OCI-LY7 (cell line): ENCODE measurements at regions not wholly inside any gene's neighbourhood (a gene's known extent, or its start where the extent isn't known, plus 50 kb on each side); places are given as distances from the start of the nearest gene placed in this dataset.

Source experiments
- BruUV-seq: library from RNA; stranded (reverse); fragments of 400-500 nt; replicated peaks from 2 replicates; lab custom pipeline; 2021; lab: Mats Ljungman, UMichigan
- CTCF ChIA-PET: fragments of 300-600 bp; sonication (Branson Sonifier 250); formaldehyde crosslinking; loops from one replicate; lab custom pipeline; 2022; ENCODE audit warnings: antibody characterized with exemption; ENCODE audit not compliant: unreplicated experiment; lab: Charles Lee
- POLR2A ChIA-PET: fragments of 300-600 bp; sonication (Branson Sonifier 250); formaldehyde crosslinking; loops from one replicate; lab custom pipeline; 2022; ENCODE audit warnings: antibody characterized with exemption; lab: Charles Lee
- DNase-seq: peaks from one replicate; pipeline ENCODE4 v3.0.0-alpha.2; 2015; ENCODE audit warnings: low spot score
- H2AFZ ChIP-seq: fragments of 200-600 bp; sonication (generic), shearing (Covaris generic); 2 replicates; pipeline ENCODE4 v1.6.1; 2014; ENCODE audit warnings: mild to moderate bottlenecking, antibody characterized with exemption, low read length, moderate library complexity
- H3K27ac ChIP-seq: fragments of 200-600 bp; sonication (generic); 2 replicates; pipeline ENCODE4 v1.5.1; 2014; ENCODE audit warnings: mixed run types, low read depth, mild to moderate bottlenecking, moderate library complexity, low read length, inconsistent platforms; ENCODE audit not compliant: poor library complexity, severe bottlenecking
- H3K36me3 ChIP-seq: fragments of 200-600 bp; sonication (generic); 2 replicates; pipeline ENCODE4 v1.6.1; 2014; ENCODE audit warnings: mild to moderate bottlenecking, antibody characterized with exemption, low read length, moderate library complexity, mixed read lengths; ENCODE audit not compliant: insufficient read depth
- H3K4me1 ChIP-seq: fragments of 200-600 bp; sonication (generic); 2 replicates; pipeline ENCODE4 v1.5.1; 2014; ENCODE audit warnings: mild to moderate bottlenecking, low read length; ENCODE audit not compliant: insufficient read depth, poor library complexity, severe bottlenecking
- H3K4me2 ChIP-seq: fragments of 200-600 bp; sonication (generic); 2 replicates; pipeline ENCODE4 v1.6.1; 2014; ENCODE audit warnings: mild to moderate bottlenecking, low read length
- H3K4me3 ChIP-seq: fragments of 200-600 bp; sonication (generic); 2 replicates; pipeline ENCODE4 v1.5.1; 2014; ENCODE audit warnings: mild to moderate bottlenecking, low read depth, low read length; ENCODE audit not compliant: poor library complexity, severe bottlenecking
- H3K79me2 ChIP-seq: fragments of 200-600 bp; sonication (generic); 2 replicates; pipeline ENCODE4 v1.6.1; 2016; ENCODE audit warnings: low read depth, mild to moderate bottlenecking, low read length, moderate library complexity, mixed read lengths; ENCODE audit not compliant: insufficient read depth
- H3K9me2 ChIP-seq: fragments of 200-600 bp; sonication (generic); 2 replicates; pipeline ENCODE4 v1.6.1; 2016; ENCODE audit warnings: mild to moderate bottlenecking, low read length, mixed read lengths; ENCODE audit not compliant: insufficient read depth
- H3K9me3 ChIP-seq: fragments of 200-600 bp; sonication (generic); 2 replicates; pipeline ENCODE4 v1.6.1; 2014; ENCODE audit warnings: mild to moderate bottlenecking, mixed run types, low read length, mixed read lengths
- H4K20me1 ChIP-seq: fragments of 200-600 bp; sonication (generic); 2 replicates; pipeline ENCODE4 v1.6.1; 2014; ENCODE audit warnings: mild to moderate bottlenecking, antibody characterized with exemption, low read length, moderate library complexity, mixed read lengths; ENCODE audit not compliant: insufficient read depth
- EZH2phosphoT487 ChIP-seq: fragments of 200-600 bp; sonication (generic); IDR thresholded peaks from 2 replicates; pipeline ENCODE4 v1.6.1; 2018; ENCODE audit warnings: low read depth, borderline replicate concordance, mild to moderate bottlenecking, mixed run types, antibody characterized with exemption, low read length, moderate library complexity, mixed read lengths
- intact Hi-C: fragments of 100-400 bp; cut with micrococcal nuclease; formaldehyde crosslinking; loops from one replicate; pipeline ENCODE4 v1.10.0; 2022; ENCODE audit not compliant: unreplicated experiment
- TF ChIP-seq, protein P1 (sequence below): fragments of 200-600 bp; sonication (generic); conservative IDR thresholded peaks from 2 replicates; pipeline ENCODE4 v1.5.1; 2014; ENCODE audit warnings: mild to moderate bottlenecking, antibody characterized with exemption, low read length, moderate library complexity, mixed read lengths

DNA sequence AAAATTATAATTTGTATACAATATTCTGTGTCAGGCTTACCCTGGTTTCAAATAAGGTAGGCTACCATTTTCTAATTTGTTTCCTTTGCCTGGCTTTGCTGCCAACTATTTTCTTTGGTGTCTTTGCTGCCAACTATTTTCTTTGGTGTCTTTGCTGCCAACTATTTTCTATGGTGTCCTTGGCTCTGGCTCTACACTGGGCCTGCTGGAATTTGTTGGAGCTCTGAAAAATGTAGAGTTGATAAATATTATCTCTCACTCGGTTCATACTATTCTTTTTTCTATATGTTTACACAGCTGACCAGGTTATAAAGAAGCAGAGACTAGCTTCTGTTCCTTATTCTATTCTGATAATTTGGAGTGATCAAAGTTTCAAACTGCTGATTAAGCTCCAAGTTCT is 768.0 kb upstream of the PHF14 start:
- Histone ChIP-seq H3K9me2 (no peaks in the 10 kb centered on the region), H3K27ac (no peak overlapping the region), H3K79me2 (no peaks in the 10 kb centered on the region), H4K20me1 (no peaks in the 10 kb centered on the region), H2AFZ (no peak overlapping the region), H3K9me3 (no peaks in the 10 kb centered on the region), H3K4me2 (no peak overlapping the region), H3K4me1 (no peaks in the 10 kb centered on the region), H3K4me3 (no peak overlapping the region), H3K36me3 (no peaks in the 10 kb centered on the region)
- CTCF ChIA-PET: no interaction called here
- no TSS peak for BruUV-seq
- intact Hi-C loops: no loop called here
- TF ChIP-seq EZH2phosphoT487: no peak
- TF ChIP-seq, protein P1, sequence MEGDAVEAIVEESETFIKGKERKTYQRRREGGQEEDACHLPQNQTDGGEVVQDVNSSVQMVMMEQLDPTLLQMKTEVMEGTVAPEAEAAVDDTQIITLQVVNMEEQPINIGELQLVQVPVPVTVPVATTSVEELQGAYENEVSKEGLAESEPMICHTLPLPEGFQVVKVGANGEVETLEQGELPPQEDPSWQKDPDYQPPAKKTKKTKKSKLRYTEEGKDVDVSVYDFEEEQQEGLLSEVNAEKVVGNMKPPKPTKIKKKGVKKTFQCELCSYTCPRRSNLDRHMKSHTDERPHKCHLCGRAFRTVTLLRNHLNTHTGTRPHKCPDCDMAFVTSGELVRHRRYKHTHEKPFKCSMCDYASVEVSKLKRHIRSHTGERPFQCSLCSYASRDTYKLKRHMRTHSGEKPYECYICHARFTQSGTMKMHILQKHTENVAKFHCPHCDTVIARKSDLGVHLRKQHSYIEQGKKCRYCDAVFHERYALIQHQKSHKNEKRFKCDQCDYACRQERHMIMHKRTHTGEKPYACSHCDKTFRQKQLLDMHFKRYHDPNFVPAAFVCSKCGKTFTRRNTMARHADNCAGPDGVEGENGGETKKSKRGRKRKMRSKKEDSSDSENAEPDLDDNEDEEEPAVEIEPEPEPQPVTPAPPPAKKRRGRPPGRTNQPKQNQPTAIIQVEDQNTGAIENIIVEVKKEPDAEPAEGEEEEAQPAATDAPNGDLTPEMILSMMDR: no peak
- POLR2A ChIA-PET: interaction anchor here (0.5 to 1.2 kb wide), 3 partner anchors 12 to 1540 kb away, joined by 3 read pairs; no protein-coding TSS in a partner anchor
- DNase-seq: no peak

DNA sequence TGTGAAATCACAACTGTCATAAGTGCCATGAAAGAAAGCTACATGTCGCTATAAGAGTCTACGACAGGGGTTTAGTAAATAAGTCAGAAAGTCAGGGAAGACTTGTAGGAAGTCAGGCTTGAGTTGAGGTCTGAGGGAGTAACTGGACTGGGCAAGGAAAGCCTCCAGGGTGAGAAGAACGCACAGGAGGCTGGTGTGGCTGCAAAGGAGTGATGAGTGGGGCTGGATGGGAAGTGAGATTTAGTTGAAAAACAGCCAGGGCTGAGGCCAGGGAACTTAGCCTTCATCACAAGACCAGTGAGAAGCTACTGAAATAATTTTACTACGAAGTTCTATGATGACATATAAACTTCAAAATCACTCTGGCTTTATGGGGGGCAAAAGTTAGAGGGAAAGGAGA is 763.7 kb upstream of the PHF14 start:
- no peaks in the 10 kb centered on the region for H3K9me3 ChIP-seq
- no peak overlapping the region for H3K4me3 ChIP-seq
- POLR2A ChIA-PET: no interaction called here
- no peak overlapping the region for H3K27ac ChIP-seq
- no peaks in the 10 kb centered on the region for H3K9me2 ChIP-seq
- CTCF ChIA-PET: no interaction called here
- no peak overlapping the region for H2AFZ ChIP-seq
- no peak overlapping the region for H3K4me2 ChIP-seq
- H4K20me1 ChIP-seq: no peaks in the 10 kb centered on the region
- BruUV-seq: no TSS peak
- no peaks in the 10 kb centered on the region for H3K4me1 ChIP-seq
- no peaks in the 10 kb centered on the region for H3K36me3 ChIP-seq
- no peak for DNase-seq
- TF ChIP-seq, protein P1: no peak
- no peak for TF ChIP-seq EZH2phosphoT487
- H3K79me2 ChIP-seq: no peaks in the 10 kb centered on the region
- intact Hi-C loops: no loop called here

DNA sequence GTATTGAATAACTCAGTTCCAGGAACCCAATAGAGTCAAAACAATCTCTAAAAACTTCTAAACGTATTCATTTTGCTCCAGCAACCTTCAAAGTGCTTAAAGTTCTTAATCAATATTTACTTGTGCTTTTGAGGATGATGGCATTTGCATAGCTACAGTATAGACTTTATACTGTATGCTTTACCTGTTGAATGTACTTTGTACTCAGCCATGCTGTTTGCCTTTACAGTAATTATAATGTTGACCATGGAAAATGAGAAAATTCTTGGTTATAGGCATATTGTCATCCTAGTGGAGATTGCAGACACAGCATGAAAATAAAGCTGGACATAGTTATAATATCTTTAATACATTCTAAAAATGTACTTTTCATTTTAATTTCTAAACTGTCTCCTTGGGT is 762.7 kb upstream of the PHF14 start:
- POLR2A ChIA-PET: no interaction called here
- Histone ChIP-seq H3K9me3 (no peaks in the 10 kb centered on the region), H3K9me2 (no peaks in the 10 kb centered on the region), H3K4me2 (no peak overlapping the region), H3K36me3 (no peaks in the 10 kb centered on the region), H4K20me1 (no peaks in the 10 kb centered on the region), H3K4me1 (no peaks in the 10 kb centered on the region), H2AFZ (no peak overlapping the region), H3K79me2 (no peaks in the 10 kb centered on the region), H3K27ac (no peak overlapping the region), H3K4me3 (no peak overlapping the region)
- no peak for DNase-seq
- TF ChIP-seq, protein P1: no peak
- TF ChIP-seq EZH2phosphoT487: no peak
- no TSS peak for BruUV-seq
- CTCF ChIA-PET: no interaction called here
- intact Hi-C loops: no loop called here
